Tibial nerve (tissue), 4 donors: ENCODE measurements at regions not wholly inside any gene's neighbourhood (a gene's known extent, or its start where the extent isn't known, plus 50 kb on each side); places are given as distances from the start of the nearest gene placed in this dataset.

Experiments used
- DNase-seq, 2 donors: peaks; one replicate each; pipeline ENCODE4 v3.0.0-alpha.2; 2019; ENCODE audit warnings: low spot score in 2 of 2
- H3K27ac ChIP-seq, 4 donors: fragments of 200-600 bp; sonication (generic) in 3 of 4; one replicate each; pipeline ENCODE4 v1.5.1; 2017 to 2019; ENCODE audit warnings: mild to moderate bottlenecking in 1 of 4
- H3K27me3 ChIP-seq, 2 donors: fragments of 200-600 bp; sonication (generic) in 1 of 2; one replicate each; pipeline versions ENCODE4 v1.5.1 to v1.6.0; 2017 to 2019
- H3K36me3 ChIP-seq, 3 donors: fragments of 200-600 bp; sonication (generic); one replicate each; pipeline ENCODE4 v1.5.1; 2018 to 2019
- H3K4me1 ChIP-seq, 4 donors: fragments of 200-600 bp; sonication (generic) in 3 of 4; one replicate each; pipeline ENCODE4 v1.5.1; 2017 to 2019
- H3K4me3 ChIP-seq, 4 donors: fragments of 200-600 bp; sonication (generic) in 3 of 4; one replicate each; pipeline ENCODE4 v1.5.1; 2017 to 2019; ENCODE audit warnings: mild to moderate bottlenecking in 1 of 4, moderate library complexity in 1 of 4
- H3K9me3 ChIP-seq, 4 donors: fragments of 200-600 bp; sonication (generic) in 3 of 4; one replicate each; pipeline ENCODE4 v1.5.1; 2017 to 2019
- CTCF ChIP-seq, 5 experiments: fragments of 200-600 bp in 3 of 5; fragments of 450-650 bp in 2 of 5; sonication (generic) in 3 of 5; IDR thresholded peaks; one replicate each; pipeline ENCODE4 v1.5.1; 2016 to 2019; ENCODE audit warnings: antibody characterized with exemption in 5 of 5, mild to moderate bottlenecking in 3 of 5, moderate library complexity in 2 of 5
- EP300 ChIP-seq, 2 donors: sonication (generic); formaldehyde crosslinking; IDR thresholded peaks; one replicate each; pipeline ENCODE4 v1.6.1; 2017; ENCODE audit warnings: antibody characterized with exemption in 2 of 2, mild to moderate bottlenecking in 1 of 2
- POLR2A ChIP-seq, 2 donors: fragments of 450-650 bp; IDR thresholded peaks; one replicate each; pipeline ENCODE4 v1.6.1; 2017; ENCODE audit warnings: antibody characterized with exemption in 2 of 2, mild to moderate bottlenecking in 2 of 2, moderate library complexity in 2 of 2
- WGBS, 2 donors: methylation state at CpG; one replicate each; pipeline ENCODE4 v1.1.5; 2018; 5-methylcytosine and 5-hydroxymethylcytosine counted together

- no peaks in the 10 kb centered on the region for H3K27me3 ChIP-seq
- no peak overlapping the region for H3K4me3 ChIP-seq
- peaks cover 0 to 2% (median 0%) of the 10 kb centered on the region in 4 donors for H3K9me3 ChIP-seq
- H3K36me3 ChIP-seq, result no peaks in the 10 kb centered on the region
- 56 to 62% methylated on average over 8 to 9 of the region's 9 CpGs for WGBS, 2 donors
- TF ChIP-seq EP300 (IDR thresholded peaks at IDR 0.05) (no peak), CTCF (IDR thresholded peaks at IDR 0.05) (no peak), POLR2A (IDR thresholded peaks at IDR 0.05) (no peak)
- no peak for DNase-seq
- no peak overlapping the region for H3K27ac ChIP-seq
- H3K4me1 ChIP-seq, result no peaks in the 10 kb centered on the region
Measured at GRCh38 chr4:25500626-25501316, 123.7 kb downstream of the ANAPC4 start.

- H3K9me3 ChIP-seq, result peaks cover 0 to 6% (median 0%) of the 10 kb centered on the region in 4 donors
- H3K36me3 ChIP-seq, result no peaks in the 10 kb centered on the region
- no peaks in the 10 kb centered on the region for H3K27me3 ChIP-seq
- no peak overlapping the region for H3K4me3 ChIP-seq
- no peak overlapping the region for H3K27ac ChIP-seq
- 91 to 94% methylated on average over 4 of the region's 4 CpGs for WGBS, 2 donors
- DNase-seq, result no peak
- H3K4me1 ChIP-seq, result no peaks in the 10 kb centered on the region
- no peak for TF ChIP-seq CTCF (IDR thresholded peaks at IDR 0.05)
- no peak for TF ChIP-seq EP300 (IDR thresholded peaks at IDR 0.05)
- TF ChIP-seq POLR2A (IDR thresholded peaks at IDR 0.05), result no peak
Measured at GRCh38 chr4:25502115-25502514, 125.1 kb downstream of the ANAPC4 start.

- no peak overlapping the region for H3K4me3 ChIP-seq
- no peak for DNase-seq
- no peaks in the 10 kb centered on the region for H3K36me3 ChIP-seq
- H3K4me1 ChIP-seq, result no peaks in the 10 kb centered on the region
- 93 to 95% methylated on average over 2 of the region's 2 CpGs for WGBS, 2 donors
- no peak overlapping the region for H3K27ac ChIP-seq
- H3K9me3 ChIP-seq, result peaks cover 0 to 6% (median 0%) of the 10 kb centered on the region in 4 donors
- no peaks in the 10 kb centered on the region for H3K27me3 ChIP-seq
- TF ChIP-seq POLR2A (IDR thresholded peaks at IDR 0.05) (no peak), EP300 (IDR thresholded peaks at IDR 0.05) (no peak), CTCF (IDR thresholded peaks at IDR 0.05) (no peak)
Measured at GRCh38 chr4:25503779-25504178, 126.7 kb downstream of the ANAPC4 start.

GRCh38 chr4:25504932-25505636 is 128.0 kb downstream of the ANAPC4 start:
- WGBS, 2 donors, result 97% methylated on average over 43 to 74 of the region's 74 CpGs
- TF ChIP-seq CTCF (IDR thresholded peaks at IDR 0.05) (no peak), POLR2A (IDR thresholded peaks at IDR 0.05) (no peak)
- Histone ChIP-seq H3K27me3 (no peaks in the 10 kb centered on the region), H3K27ac (no peak overlapping the region), H3K4me3 (no peak overlapping the region), H3K4me1 (no peaks in the 10 kb centered on the region), H3K36me3 (no peaks in the 10 kb centered on the region), H3K9me3 (peaks cover 0 to 6% (median 0%) of the 10 kb centered on the region in 4 donors)
- DNase-seq, result no peak

GRCh38 chr4:25505637-25505991 is 128.6 kb downstream of the ANAPC4 start:
- peaks cover 0 to 6% (median 0%) of the 10 kb centered on the region in 4 donors for H3K9me3 ChIP-seq
- no peak overlapping the region for H3K4me3 ChIP-seq
- H3K27ac ChIP-seq, result no peak overlapping the region
- TF ChIP-seq POLR2A (IDR thresholded peaks at IDR 0.05), result no peak
- TF ChIP-seq EP300 (IDR thresholded peaks at IDR 0.05), result no peak
- no peak for TF ChIP-seq CTCF (IDR thresholded peaks at IDR 0.05)
- no peaks in the 10 kb centered on the region for H3K27me3 ChIP-seq
- WGBS, 2 donors, result 95 to 98% methylated on average over 21 to 23 of the region's 23 CpGs
- H3K36me3 ChIP-seq, result no peaks in the 10 kb centered on the region
- no peaks in the 10 kb centered on the region for H3K4me1 ChIP-seq
- no peak for DNase-seq
